T-helper 1 cell (primary cell): ENCODE measurements at regions not wholly inside any gene's neighbourhood (a gene's known extent, or its start where the extent isn't known, plus 50 kb on each side); places are given as distances from the start of the nearest gene placed in this dataset.

ENCODE experiments used
- DNase-seq, 5 donors: peaks; one replicate each; pipeline ENCODE4 v3.0.0-alpha.2; 2012 to 2020

DNA sequence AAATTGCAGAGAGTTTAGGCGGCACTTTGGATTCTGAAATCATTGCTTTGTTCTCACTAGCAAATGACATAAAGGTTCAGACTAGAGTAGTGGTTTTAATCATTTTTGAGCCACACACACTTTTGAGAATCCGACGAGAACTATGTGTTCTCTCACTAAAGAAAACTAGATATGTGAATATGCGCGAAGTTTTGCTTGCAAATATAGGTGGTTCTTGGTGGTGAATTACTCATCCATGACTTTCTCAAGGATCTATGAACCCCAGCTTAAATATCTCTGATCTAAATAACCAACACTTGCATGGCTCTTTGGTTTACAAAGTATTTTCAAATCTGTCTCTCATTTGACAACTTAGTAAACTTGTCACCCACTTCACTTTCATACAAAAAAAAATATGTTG is 54.8 kb downstream of the NOG start:
- no peak for DNase-seq

DNA sequence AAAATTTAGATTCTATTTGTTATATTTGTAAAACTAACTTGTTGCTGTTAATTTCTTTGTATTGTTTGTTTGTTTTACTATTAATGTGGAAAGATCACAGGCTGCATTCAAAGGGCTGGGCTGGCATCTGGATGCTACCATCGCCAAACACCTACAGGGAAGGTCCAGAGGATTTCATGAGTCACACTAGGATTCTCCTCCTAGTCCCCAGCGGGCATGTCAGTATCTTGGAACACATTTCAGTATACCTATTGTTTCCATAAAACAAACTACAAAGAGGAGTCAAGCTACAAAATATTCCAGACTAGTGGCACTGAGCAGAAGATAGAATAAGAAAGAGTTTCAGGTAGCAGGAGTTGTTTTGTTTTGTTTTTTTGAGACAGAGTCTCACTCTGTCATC is 55.3 kb downstream of the NOG start:
- DNase-seq: no peak

DNA sequence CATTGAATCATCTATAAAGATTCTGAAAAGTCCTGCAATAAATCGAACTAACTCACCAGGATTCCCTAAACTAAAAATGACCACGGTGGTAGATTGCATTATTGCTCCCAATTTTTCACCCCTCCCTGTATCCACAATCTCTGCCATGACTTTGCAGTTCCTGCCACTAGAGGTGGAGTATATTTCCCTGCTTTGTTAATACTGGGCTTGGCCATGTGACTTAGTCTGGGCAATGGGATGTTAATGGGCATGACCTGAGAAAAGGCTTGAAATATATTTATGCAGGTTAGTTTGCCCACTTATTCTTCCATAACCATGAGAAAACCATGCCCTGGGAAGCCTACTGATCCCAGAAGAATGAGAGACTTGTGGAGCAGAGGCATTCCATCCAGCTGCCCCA is 59.1 kb downstream of the NOG start:
- no peak for DNase-seq

DNA sequence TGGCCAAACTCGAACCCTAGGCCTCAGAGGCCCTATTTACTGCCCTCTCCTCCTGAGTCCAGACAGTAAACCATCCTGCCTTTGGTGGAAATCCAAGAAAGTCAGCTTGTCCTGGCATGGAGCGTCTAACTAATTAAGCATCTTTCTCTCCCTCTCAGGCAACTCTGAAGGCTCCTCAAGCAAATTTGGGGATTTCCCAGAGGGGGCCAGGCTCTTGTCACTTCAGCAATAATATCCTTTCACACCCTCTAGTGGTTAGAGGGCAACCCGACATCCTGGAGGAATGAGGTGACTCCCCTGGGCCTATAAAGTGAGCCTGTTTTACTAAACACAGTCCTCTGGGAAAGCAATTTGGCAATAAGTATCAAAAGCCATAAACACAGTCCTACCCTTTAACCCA is 60.4 kb downstream of the NOG start:
- DNase-seq: peak in 4 of 5 donors; percentile 5 to 71 (median 34)

DNA sequence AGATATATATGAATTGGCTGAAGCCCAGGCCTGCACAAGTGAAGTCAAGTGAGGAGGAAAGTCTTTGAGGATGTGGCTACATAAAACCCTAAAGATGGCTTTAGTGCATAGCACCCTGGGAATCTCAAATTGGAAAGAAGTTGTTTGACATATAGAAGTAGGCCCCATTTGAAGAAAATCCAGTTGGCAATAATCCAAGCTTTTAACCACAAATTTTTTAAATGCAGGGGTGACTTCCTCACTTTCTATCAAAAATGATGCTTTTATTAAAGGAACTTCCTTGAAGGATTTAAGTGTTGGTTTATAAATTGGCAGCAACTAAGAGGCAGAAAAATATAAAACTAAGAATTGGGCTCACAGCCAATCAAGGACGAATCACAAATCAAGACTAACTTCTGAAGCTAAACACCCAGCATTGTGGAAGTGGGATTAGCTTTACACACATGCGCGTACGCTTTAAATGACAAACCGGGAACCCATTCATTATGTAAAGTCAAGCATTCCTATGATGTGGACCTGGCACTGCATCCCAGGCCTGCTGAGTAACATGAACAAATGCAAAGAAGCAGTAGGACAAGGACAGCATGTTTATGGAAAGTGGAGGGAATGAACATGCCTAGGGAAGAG is 63.3 kb downstream of the NOG start:
- no peak for DNase-seq

DNA sequence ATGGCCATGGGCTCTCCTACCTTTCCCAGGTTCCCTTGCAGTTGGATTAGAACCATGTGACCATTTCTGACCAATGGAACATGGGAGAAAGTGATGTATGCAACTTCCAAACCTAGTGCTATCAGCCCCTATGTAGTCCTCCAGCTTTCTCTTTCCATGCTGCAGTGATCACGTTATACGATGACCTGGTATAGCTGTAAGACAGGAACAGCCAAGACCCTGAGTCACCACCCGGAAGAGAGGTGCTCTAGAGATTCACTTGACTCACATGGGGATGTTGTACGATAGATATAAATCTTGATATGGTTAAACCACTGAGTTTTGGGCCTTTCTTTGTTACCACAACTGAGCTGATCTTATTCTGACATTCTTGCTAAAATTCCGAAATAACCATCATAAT is 65.1 kb downstream of the NOG start:
- no peak for DNase-seq

DNA sequence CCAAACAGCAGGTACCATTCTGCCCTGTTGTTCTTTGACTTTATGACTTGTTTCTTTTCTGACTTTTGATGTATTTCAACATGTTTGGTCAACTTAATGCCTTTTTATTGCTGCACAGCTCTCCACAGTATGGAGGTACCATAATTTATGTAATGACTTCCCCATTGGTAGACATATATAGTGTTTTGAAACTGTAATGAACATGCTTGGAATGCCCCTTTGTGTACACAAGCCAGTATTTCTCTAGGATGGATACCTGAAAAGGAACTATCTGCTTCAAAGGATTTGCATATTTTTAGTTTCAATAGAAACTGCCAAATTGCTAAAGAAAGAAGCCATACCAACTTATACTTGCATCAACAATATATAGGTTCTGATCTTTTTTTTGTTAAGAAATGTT is 66.1 kb downstream of the NOG start:
- DNase-seq: no peak

DNA sequence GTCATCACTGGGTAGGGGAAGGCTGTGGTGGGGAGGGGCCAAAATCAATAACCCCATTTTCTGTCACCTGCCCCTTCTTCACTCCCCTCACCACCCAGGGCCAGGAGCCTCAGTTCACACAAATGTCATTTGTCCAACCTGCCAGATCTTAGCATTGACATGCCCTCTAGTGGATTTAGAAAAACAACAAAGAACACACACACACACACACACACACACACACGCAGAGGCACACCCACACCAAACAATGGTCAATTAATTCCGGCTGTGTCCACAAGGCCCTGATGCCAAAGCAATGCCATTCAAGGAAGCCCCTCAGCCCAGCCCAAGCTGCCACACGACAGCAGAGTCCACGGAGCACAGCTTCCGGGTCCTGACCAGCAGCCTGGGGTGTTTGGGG is 68.4 kb downstream of the NOG start:
- no peak for DNase-seq

DNA sequence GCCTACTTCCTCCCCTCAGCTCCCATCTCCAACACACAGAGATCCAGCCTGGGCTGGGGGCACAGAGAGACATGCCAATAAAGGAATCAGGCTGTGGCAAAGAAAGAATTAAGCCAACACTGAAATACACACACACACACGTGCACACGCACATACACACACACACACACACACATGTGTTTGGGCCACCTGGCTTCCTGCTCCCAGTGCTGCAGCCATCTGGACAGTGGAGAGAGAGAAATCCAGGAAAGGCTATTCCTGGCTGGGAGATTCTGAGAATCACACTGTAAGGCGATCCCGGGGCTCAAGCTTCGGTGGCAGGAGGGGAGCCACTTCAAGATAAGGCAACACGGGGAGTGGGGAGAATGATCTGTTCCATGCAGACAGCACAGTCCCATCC is 72.4 kb downstream of the NOG start:
- DNase-seq: no peak

DNA sequence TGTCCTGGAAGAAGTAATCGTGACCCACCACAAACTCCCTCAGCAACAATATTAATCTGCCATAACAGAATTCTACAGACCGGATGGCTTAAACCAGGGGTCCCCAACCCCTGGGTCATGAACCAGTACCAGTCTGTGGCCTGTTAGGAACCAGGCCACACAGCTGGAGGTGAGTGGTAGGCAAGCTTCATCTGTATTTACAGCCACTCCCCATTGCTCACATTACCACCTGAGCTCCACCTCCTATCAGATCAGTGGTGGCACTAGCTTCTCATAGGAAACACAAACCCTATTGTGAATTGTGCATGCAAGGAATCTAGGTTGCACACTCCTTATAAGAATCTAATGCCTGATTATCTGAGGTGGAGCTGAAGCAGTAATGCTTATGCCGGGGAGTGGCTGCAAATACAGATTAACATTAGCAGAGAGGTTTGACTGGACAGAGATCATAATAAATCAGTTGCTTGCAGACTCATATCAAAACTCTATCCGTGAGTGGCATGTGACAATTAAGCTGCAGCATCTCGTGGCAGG is 74.5 kb downstream of the NOG start:
- DNase-seq: no peak

DNA sequence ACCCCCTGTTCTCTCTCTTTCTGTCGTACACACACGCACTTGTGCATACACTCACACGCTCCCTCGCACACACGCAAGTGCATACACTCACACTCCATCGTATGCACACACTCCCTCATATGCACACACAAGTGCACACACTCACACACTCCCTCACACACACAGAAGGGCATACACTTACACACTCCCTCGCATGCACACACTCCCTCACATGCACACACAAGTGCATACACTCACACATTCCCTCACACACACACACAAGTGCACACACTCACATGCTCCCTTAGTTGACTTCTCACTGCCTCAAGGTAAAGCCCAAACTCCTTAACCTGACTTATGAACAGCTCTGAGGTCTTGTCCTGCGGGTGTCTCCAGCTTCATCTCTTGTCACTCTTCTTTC is 78.7 kb downstream of the NOG start:
- DNase-seq: no peak

DNA sequence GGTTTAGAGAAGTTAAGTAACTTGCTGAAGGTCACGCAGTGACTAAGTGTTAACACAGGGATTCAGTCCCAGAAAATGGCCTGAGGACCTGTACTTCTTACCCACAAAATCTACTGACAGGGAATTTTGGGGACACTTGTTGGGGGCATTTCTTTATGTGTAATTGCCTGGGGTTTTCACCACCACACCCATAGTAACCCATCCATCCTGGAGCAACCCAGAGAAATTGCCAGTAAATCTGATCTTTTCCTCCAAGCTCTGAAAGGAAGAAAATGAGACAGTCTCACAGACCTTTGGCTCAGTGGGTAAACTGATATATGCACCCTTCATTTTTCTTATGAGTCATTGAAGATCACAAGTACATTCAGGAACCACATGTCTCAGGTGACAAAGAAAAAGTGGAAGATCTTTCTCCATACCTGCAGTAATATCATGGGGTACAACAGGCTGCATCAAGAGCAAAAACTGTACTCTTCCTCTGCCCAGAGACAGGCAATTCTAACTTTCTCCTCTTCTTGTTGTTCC is 81.0 kb downstream of the NOG start:
- DNase-seq: no peak

DNA sequence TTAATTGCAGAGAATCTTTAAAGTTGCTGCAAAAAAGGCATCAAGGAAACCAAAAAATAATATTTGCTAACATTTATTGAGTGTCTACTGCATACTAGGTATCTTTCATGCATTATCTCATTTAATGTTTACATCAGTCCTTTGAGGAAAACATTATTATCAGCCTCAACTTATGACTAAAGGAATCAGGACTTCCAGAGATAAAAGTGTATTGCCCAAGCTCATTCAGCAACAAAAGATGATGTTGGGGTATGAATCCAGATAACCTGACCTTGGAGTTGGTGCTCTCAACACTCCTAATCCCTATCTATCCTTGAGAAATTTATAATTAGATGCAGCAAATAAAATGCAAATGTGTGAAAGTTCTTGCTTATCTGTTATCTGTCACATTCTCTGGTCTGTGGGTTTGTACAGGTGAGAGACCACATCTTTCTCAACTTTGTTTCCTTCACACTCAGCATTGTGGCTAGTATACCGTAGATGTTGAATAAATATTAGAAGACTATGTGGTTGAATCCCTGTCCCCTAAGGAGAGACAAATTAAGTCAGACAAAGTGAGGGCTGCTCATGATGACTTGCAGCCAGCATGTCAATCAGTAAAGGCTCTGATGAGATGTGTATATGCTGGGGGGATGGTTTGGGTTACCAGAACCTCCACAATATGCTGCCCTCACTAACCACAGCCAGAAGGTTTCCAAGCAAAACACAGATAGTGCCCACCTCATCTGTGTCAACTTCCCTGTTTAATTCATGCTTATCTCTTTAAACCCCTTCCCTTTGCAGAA is 82.6 kb downstream of the NOG start:
- DNase-seq: no peak

DNA sequence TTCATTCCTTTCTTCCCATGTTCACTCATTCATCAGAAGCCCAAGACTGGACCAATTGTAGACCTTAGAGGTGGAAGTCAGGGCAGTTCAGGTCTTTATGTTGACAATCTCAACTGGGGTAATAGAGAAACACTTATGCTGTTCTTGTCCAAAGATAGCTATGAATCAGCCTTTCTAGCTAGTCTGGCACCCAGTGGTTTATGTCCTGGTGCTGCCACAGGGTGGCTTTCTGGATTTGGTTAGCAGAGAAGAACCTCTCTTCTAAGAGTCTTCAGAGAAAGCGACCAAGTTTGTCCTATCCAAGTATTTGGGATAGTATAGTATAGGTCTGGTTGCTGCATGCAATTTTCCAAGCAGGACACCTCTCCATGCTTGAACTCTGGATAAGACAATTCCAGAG is 83.3 kb downstream of the NOG start:
- no peak for DNase-seq

DNA sequence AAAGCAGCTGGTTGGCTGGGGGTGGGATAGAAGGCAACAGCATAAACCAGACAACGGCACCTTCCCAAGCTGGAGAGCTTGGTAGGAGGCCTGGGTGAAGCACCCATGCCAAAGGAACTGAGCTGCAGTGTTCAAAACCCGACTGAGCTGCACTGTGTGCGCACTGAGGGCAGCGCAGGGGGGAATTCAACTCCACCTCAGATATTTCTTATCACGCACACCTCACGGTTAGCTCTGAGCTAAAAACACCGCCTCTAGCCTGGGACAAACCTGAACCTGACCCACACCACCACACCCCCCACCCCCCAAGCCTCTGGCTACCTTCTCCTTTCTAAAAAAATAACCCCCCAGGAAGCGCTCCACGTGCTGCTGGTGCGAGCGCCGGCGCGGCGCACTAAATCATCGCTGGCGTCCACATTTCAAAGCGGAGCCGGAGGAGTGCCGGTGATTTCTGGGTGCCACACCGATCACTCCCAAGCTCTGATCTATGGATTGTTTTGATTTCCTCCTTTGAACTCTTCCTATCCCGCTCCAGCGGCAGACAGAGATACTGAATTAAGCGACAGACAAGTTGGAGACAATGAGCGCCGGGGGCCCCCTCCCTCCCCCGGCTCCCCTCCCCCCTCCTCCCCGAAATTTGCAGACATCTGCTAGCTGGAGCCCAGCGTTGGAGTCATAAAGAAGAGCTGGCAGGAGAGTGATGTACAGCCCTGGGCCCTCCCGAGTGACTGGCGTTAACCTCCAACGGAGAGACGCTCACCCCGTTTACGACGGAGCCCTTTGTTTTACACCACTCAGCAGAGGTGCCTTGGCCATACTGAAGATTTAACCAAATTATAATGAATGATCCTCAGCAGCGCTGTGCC is 85.0 kb downstream of the NOG start:
- no peak for DNase-seq

DNA sequence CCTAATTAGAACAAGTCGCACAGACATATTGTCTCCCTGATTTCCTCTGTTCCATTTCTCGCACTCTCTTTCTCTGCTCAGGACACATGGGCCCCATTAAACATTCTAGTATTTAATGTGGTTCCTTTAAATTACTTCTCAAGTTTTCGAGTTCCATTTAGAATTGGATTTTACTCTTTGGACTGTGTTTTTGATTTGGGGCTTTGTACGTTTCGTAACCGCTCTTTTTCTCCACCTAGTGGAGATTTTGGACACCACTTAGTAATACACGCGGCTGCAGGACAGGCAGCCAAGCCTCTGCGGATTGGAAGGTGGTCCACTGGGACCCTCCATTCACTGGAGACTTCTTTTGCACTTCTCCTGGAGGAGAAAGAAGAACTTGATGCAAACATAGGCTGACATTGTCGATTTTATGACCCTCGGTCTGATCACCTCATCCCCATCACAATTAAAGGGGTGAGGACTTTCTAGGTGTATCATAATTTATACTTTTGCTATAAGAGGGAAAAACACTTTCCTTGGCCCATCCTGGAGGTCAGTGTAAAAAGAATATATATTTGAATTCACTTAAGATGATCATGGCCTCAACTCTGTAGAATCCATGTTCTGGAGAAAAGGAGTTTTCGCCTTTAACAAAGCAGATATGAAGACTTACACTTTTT is 85.7 kb downstream of the NOG start:
- peak in 1 of 5 donors; percentile 24 for DNase-seq

DNA sequence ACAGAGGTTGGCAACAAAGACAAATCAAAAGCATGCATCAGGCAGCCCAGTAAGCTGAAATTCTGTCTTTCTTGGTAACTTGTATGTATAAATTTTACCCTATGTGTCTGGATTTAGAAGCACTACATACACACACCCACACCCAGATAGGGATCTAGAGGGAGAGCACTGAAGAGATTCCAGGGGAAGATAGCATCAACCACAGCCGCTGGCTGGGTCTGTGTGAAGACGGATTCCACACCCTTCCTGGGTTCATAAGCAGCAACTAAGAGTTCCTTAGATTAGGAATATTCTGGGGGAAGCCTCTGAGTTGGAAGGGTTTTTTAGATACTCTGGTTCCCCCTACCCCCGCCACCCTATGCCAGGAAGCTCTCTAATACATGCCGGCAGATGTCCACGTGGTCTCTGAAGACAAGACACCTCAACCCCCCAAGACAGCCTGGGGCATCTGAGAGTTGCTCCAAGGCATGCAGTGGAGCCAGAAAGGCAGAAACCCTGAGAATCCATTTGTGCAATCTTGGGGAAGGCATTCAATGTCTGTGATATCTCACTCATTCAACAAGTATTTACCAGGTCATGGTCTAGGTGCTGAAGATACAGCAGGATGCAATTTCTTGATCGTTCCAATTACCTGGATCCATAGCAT is 86.4 kb downstream of the NOG start:
- no peak for DNase-seq

DNA sequence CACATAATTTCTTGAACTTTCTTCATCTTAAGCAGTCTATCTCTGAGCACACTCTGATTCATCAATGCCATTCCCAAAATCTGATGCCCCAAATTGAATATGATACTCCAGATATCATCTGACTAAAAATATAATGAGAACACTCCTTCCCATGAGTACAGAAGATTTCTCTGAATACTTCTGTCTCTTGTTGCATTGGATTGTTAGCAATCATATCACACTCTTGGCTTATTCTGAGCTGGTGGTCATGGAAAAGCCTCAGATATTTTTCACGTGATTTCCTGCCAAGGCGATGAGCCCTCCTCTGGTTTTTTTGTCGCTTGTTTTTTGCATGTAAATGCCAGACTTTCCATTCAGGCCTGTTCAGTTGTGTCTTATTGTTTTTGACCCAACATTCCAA is 87.2 kb downstream of the NOG start:
- DNase-seq: no peak

DNA sequence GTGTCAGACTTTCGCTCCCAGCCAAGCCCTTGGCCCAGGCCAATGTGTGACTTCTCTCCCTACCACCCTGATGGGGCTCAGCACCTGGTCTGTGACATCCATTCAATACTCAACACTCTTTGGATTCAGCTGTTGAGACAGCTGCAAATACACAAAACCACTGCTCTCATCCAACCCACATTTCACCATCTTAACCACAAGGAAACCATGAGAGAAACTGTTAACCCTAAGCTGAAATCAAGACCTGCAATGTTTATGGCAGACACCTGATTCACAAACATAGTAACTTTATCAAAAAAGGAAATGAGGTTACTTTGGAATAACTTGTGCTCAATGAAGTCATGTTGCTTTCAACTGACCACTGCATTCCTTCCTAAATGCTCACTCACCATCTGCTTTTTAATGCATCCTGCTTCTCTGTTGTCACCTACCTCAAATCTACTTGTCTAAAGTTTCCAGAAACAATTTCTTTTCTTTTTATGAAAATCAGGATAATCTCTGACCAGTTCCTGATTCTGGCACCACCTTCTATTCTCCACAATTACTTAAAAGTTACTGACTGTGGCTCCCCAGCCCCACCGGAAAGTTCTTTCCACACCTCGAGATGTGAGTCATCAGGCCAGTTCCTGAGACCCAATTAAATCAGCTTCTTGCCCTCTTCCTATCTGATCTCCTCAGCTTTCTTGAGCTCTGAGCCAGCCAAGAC is 88.2 kb downstream of the NOG start:
- peak in 1 of 5 donors; percentile 77 for DNase-seq

DNA sequence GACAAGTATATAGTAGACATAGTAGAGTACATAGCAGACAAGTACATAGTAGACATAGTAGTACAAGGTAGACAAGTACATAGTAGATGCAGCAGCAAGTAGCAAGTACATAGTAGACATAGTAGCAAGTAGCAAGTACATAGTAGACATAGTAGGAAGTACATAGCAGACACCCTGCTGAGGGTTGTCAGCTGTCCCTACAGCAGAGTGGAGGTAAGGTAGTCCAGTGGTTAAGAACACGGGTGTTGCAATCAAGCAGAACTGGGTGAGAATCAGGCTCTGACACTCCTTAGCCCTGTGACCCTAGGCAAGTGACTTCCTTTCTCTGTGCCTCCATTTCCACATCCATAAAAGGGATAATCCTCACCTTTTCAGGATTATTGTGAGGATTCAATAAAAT is 94.7 kb downstream of the NOG start:
- no peak for DNase-seq
